ENCODE measurements at regions not wholly inside any gene's neighbourhood (a gene's known extent, or its start where the extent isn't known, plus 50 kb on each side); places are given as distances from the start of the nearest gene placed in this dataset.

- TF ChIP-seq, protein P1, sequence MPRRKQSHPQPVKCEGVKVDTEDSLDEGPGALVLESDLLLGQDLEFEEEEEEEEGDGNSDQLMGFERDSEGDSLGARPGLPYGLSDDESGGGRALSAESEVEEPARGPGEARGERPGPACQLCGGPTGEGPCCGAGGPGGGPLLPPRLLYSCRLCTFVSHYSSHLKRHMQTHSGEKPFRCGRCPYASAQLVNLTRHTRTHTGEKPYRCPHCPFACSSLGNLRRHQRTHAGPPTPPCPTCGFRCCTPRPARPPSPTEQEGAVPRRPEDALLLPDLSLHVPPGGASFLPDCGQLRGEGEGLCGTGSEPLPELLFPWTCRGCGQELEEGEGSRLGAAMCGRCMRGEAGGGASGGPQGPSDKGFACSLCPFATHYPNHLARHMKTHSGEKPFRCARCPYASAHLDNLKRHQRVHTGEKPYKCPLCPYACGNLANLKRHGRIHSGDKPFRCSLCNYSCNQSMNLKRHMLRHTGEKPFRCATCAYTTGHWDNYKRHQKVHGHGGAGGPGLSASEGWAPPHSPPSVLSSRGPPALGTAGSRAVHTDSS (tag by site-specific recombination; IDR thresholded peaks at IDR 0.05): no peak
- no peak for TF ChIP-seq ZNF174 (tag by site-specific recombination; IDR thresholded peaks at IDR 0.05)
Observed at GRCh38 chr9:4413856-4414255, 76.4 kb upstream of the SLC1A1 start (continued).

DNA sequence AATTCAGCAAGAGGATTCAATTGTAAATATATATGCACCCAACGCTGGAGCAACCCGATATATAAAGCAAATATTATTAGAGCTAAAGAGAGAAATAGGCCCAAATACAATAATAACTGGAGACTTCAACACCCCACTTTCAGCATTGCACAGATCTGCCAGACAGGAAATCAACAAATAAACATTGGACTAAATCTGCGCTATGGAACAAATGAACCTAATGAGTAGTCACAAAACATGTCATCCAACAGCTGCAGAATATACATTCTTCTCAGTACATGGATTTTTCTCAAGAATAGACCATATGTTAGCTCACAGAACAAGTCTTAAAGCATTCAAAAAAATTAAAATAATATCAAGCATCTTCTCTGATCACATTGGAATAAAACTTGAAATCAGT lies 86.1 kb upstream of the SLC1A1 start:
- ChIA-PET POLR2A (no interaction called here), CTCF (interaction anchor here (0.6 to 1.5 kb wide), 4 partner anchors 10 to 359 kb away, joined by 3 to 5 read pairs (median 3); no protein-coding TSS in a partner anchor)
- Histone ChIP-seq H3K36me3 (ENCODE audit: control insufficient read depth in 2 of 2, insufficient read depth in 1 of 2, low read length in 2 of 2) (no peaks in the 10 kb centered on the region), H3K4me3 (ENCODE audit: low read depth, low read length) (no peak overlapping the region), H3K4me1 (ENCODE audit: control insufficient read depth, insufficient read depth, low read length) (no peaks in the 10 kb centered on the region), H3K9me3 (ENCODE audit: control insufficient read depth, insufficient read depth, low read depth, low read length) (no peaks in the 10 kb centered on the region), H3K27ac (ENCODE audit: extremely low read depth, low read depth, low read length) (no peak overlapping the region)
- TF ChIP-seq GLI2 (tag by site-specific recombination; IDR thresholded peaks at IDR 0.05; ENCODE audit: borderline replicate concordance, low read depth): no peak
- no peak for TF ChIP-seq ZNF175 (tag by site-specific recombination; IDR thresholded peaks at IDR 0.05)
- TF ChIP-seq ZNF335 (tag by site-specific recombination; conservative IDR thresholded peaks at IDR 0.05): no peak
- no peak for TF ChIP-seq TRIM28 (IDR thresholded peaks at IDR 0.05; ENCODE audit: borderline replicate concordance, low read length)
- no peak for TF ChIP-seq ZNF202 (tag by site-specific recombination; IDR thresholded peaks at IDR 0.05; ENCODE audit: borderline replicate concordance)
- TF ChIP-seq ZNF558 (tag by site-specific recombination; IDR thresholded peaks at IDR 0.05): no peak
- TF ChIP-seq, protein P2, sequence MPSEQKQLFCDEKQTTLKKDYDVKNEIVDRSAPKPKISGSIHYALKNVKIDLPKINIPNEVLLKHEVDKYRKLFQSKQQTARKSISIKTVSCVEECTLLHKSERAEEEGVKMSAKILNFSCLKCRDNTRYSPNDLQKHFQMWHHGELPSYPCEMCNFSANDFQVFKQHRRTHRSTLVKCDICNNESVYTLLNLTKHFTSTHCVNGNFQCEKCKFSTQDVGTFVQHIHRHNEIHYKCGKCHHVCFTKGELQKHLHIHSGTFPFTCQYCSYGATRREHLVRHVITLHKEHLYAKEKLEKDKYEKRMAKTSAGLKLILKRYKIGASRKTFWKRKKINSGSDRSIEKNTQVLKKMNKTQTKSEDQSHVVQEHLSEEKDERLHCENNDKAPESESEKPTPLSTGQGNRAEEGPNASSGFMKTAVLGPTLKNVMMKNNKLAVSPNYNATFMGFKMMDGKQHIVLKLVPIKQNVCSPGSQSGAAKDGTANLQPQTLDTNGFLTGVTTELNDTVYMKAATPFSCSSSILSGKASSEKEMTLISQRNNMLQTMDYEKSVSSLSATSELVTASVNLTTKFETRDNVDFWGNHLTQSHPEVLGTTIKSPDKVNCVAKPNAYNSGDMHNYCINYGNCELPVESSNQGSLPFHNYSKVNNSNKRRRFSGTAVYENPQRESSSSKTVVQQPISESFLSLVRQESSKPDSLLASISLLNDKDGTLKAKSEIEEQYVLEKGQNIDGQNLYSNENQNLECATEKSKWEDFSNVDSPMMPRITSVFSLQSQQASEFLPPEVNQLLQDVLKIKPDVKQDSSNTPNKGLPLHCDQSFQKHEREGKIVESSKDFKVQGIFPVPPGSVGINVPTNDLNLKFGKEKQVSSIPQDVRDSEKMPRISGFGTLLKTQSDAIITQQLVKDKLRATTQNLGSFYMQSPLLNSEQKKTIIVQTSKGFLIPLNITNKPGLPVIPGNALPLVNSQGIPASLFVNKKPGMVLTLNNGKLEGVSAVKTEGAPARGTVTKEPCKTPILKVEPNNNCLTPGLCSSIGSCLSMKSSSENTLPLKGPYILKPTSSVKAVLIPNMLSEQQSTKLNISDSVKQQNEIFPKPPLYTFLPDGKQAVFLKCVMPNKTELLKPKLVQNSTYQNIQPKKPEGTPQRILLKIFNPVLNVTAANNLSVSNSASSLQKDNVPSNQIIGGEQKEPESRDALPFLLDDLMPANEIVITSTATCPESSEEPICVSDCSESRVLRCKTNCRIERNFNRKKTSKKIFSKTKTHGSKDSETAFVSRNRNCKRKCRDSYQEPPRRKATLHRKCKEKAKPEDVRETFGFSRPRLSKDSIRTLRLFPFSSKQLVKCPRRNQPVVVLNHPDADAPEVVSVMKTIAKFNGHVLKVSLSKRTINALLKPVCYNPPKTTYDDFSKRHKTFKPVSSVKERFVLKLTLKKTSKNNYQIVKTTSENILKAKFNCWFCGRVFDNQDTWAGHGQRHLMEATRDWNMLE (tag by site-specific recombination; conservative IDR thresholded peaks at IDR 0.05; ENCODE audit: low read depth): no peak
- TF ChIP-seq ZNF426 (tag by site-specific recombination; IDR thresholded peaks at IDR 0.05): no peak
- TF ChIP-seq, protein P3, sequence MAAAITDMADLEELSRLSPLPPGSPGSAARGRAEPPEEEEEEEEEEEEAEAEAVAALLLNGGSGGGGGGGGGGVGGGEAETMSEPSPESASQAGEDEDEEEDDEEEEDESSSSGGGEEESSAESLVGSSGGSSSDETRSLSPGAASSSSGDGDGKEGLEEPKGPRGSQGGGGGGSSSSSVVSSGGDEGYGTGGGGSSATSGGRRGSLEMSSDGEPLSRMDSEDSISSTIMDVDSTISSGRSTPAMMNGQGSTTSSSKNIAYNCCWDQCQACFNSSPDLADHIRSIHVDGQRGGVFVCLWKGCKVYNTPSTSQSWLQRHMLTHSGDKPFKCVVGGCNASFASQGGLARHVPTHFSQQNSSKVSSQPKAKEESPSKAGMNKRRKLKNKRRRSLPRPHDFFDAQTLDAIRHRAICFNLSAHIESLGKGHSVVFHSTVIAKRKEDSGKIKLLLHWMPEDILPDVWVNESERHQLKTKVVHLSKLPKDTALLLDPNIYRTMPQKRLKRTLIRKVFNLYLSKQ (tag by site-specific recombination; IDR thresholded peaks at IDR 0.05; ENCODE audit: borderline replicate concordance): no peak
- no peak for TF ChIP-seq ZIC2 (tag by site-specific recombination; IDR thresholded peaks at IDR 0.05)
- TF ChIP-seq, protein P4, sequence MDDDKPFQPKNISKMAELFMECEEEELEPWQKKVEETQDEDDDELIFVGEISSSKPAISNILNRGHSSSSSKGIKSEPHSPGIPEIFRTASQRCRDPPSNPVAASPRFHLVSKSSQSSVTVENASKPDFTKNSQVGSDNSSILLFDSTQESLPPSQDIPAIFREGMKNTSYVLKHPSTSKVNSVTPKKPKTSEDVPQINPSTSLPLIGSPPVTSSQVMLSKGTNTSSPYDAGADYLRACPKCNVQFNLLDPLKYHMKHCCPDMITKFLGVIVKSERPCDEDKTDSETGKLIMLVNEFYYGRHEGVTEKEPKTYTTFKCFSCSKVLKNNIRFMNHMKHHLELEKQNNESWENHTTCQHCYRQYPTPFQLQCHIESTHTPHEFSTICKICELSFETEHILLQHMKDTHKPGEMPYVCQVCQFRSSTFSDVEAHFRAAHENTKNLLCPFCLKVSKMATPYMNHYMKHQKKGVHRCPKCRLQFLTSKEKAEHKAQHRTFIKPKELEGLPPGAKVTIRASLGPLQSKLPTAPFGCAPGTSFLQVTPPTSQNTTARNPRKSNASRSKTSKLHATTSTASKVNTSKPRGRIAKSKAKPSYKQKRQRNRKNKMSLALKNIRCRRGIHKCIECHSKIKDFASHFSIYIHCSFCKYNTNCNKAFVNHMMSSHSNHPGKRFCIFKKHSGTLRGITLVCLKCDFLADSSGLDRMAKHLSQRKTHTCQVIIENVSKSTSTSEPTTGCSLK (tag by site-specific recombination; IDR thresholded peaks at IDR 0.05): no peak
- no peak for TF ChIP-seq FEZF1 (tag by site-specific recombination; IDR thresholded peaks at IDR 0.05)
- no peak for TF ChIP-seq ZNF654 (tag by site-specific recombination; IDR thresholded peaks at IDR 0.05; ENCODE audit: low read depth)
- no peak for TF ChIP-seq SP3 (tag by site-specific recombination; IDR thresholded peaks at IDR 0.05)
- no peak for TF ChIP-seq ZBTB17 (tag by site-specific recombination; IDR thresholded peaks at IDR 0.05)
- no peak for TF ChIP-seq ZFP37 (tag by site-specific recombination; IDR thresholded peaks at IDR 0.05)
